ENCODE measurements at regions not wholly inside any gene's neighbourhood (a gene's known extent, or its start where the extent isn't known, plus 50 kb on each side); places are given as distances from the start of the nearest gene placed in this dataset.
"Not testable (repeated sequence)": the region's sequence is repeated elsewhere in the genome, so short reads cannot be mapped to it uniquely, and the experiment has no call there.

DNA sequence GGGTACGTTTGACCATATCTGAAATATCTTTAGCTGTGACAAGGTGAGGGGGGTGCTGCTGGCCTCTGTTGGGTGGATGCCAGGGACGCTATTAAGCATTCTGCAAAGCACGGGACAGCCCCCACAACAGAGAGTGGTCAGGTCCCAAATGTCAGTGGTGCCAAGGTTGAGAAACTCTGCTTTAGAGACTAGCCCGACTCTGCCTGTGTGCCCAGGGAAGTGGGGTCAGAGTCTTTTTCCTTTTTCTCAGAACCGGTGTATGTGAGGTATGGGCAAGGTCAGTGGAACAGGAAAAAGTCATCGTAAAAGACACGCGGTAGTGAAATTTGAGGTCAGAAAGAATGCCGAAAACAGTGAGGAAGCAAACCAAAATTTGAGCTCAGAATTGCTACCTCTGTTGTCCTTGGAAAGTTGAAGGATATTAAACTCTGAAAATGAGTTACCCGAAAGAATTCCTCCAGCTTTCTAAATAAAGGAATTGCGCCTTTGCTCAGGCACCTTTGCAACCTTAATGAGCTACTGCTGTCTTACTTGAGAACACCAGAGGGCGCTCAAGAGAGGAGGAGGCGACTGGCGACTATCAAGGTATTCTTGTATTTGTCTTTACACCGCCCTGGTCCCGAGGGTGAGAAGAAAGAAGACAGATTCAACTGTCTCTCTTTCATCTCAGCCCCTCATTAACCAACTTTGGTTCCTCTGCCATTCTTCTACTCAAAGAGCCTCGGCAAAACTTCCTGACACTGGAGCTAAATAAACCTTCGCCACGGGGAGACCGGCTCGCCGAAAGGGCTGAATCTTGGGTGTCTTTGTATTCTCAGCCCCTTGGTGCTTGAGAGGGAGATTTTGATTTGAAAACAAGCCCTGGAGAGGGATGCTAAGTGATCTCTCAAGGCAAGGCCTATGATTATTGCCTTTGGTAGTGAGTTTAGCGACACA is 85.4 kb upstream of the OLIG2 start:
- DNase-seq (ENCODE audit: low read depth): peak; percentile 11

DNA sequence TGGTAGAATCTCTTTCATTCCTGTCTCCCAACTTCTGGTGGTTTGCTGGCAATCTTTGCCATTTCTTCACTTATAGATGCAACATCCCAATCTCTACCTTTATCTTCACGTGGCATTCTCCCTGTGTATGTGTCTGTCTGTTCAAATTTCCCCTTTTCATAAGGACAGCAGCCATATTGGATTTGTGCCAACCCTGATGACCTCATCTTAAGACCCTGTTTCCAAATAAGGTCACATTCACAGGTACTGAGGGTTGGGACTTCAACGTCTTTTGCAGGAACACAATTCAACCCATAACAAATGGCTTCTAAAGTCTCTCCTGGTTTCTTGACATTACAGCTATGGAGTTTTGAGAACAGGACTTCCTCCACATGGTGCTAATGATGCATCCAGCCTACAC is 84.5 kb upstream of the OLIG2 start:
- DNase-seq (ENCODE audit: low read depth): no peak

DNA sequence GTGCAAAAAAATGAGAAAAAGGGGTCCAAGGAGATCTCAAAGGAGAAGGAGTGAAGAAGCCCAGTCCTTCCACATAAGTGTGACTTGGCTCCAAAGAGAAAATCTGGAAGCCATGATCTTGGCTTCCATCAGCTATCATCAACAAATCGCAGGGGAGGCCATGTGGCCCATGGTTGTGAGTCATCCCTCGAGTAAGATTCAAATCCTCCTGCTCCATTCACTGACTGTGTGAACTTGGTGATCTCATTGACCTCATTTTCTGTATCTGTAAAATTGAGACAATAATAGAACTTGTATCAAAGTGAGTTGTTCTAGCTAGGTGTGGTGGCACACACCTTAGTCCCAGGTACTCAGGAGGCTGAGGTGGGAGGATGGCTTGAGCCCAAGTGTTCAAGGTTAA is 79.1 kb upstream of the OLIG2 start:
- DNase-seq (ENCODE audit: low read depth): no peak

DNA sequence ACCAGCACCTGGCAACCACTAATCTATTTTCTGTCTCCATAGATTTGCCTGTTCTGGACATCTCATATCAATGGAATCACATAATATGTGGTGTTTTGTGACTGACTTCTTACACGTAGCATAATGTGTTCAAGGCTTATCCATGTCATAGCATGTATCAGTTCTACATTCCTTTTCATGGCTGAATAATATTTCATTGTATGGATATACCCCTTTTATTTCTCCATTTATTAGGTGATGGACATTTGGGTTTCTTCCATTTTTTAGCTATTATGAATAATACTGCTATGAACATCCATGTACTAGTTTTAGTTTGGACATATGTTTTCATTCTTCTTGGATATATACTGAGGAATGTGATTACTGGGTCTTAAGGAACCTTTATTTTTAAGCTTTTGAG is 78.0 kb upstream of the OLIG2 start:
- DNase-seq (ENCODE audit: low read depth): no peak

DNA sequence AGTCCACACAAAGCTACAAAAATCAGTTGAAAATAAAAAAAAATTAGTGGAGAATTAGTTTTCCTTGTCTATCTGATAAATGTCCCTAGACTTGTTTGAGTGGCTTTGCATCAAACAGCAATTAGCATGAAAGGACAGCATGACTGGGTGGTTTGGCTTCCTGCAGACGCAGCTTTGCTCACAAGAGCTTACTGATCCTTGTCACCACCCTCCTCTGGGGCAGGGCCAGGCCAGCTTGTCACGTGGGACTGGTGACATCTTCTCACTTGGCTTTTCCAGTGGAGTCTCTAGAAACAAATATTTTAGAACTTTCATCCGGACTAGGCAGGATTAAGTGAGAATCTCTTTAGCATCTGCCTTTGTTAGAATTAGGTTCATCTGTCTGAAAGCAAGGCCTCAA is 76.0 kb upstream of the OLIG2 start:
- DNase-seq (ENCODE audit: low read depth): no peak

DNA sequence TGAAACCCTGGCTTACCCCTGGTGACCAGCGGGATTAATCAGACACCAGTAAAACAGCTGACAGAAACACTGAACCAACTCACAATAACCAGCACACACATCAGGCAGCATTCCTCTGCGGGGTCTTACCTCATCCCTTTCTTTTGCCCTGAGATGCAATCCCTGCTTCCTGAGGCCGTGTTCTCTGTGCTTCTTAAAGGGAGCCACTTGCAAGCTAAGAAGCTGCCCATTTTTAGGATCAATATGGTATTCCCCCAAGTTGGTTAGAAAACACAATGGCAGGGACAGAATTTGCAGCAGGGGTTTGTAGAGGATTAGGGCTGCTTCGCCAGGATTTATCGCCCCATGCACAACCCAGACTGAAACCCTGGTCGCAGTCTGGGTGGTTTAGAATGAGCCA is 74.7 kb upstream of the OLIG2 start:
- no peak for DNase-seq (ENCODE audit: low read depth)

DNA sequence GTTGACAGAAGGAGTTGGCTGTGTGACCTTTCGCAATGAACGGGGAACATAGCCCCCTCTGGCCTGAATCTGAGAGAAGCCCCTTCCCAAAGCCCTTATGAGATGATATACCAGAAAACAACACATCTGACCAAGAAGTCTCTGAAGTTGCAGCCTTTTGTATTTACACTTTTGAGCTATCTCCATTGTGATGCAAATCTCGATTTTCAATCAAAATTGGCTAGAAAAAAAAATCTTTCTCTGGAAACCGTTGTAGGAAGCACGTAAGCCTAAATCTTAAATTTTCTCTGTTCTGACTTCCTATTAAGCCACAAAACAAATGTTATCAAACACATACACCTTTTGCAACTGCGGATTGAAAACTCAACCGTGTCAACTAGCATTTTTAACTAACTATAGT is 71.4 kb upstream of the OLIG2 start:
- DNase-seq (ENCODE audit: low read depth): no peak

DNA sequence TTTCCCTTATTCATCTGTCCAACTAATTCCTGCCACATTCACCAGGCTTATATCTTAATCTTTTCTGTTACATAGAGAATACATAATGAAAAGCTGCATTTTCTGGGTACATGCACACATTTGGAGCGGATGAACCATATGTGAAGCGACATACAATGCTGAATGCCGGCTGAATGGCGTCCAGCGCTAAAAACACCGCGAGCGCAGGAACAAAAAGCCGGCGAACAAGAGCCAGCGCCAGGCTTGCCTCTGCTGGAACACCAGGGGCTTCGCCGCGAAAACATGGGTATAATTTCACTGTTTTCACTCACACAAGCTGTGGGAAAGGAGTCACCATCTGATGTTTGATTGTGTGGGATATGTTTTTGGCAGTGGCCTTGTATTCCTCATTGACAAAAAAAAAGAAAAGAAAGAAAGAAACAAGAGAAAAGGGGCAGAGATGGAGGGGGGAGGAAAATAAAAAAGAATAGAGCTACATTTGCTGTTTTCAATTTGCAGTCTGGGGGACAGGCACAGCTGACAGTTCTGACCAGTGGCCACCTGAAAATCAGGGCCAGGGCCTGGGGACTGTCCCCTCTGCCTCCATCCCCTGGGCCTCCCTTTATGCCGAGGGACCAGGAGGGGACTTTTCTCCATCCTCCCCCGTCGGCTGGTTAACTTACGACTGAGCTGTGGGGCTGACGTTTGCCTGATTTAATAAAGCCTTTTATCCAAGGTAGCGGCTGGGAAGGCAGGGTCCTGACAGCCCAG is 70.2 kb upstream of the OLIG2 start:
- DNase-seq (ENCODE audit: low read depth): no peak

DNA sequence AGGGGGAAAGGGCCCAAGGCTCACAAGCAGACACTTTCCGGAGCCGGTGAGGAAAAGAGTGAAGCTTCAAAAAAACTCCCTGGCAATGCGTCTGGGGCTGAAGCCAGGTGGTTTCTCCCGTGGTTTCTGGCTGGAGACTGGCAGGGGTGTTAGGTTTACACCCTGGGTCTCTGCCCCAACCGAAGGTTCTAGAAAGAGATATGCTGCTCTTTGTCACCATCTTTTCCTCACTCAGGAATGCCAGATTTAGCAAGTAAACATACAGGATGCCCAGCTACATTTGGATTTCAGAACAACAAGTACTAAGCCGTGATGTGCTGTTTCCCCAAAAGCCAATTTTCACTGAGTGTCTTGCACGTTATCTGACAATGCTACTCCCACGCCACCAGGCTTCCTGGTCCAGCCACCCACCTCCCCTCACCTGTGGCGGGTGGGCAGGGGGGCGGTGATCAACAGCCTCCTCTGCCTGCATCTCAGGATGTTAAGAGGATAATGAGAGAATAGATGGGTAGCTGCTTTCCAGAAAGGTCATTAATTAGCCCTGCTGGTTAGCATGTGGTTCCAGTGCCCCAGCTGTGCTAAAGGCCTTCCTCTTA is 69.6 kb upstream of the OLIG2 start:
- no peak for DNase-seq (ENCODE audit: low read depth)

DNA sequence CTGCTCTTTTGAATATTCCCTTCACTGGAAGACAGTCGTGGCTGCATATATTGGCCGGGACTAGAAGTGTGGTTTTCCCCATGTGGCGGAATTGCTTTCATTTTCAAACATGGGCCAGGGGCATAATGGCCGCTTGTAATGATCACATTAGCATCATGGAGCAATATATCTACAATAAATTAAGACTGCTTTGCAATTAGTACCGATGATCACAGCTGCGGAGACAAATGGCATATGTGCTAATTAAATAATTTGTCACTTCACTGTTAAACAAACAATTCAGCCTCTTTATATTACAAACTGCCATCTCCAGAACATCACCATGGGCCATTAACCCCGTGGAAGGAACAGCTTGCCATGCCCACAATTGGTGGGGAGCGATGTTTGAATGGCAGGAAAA is 68.2 kb upstream of the OLIG2 start:
- DNase-seq (ENCODE audit: low read depth): no peak

DNA sequence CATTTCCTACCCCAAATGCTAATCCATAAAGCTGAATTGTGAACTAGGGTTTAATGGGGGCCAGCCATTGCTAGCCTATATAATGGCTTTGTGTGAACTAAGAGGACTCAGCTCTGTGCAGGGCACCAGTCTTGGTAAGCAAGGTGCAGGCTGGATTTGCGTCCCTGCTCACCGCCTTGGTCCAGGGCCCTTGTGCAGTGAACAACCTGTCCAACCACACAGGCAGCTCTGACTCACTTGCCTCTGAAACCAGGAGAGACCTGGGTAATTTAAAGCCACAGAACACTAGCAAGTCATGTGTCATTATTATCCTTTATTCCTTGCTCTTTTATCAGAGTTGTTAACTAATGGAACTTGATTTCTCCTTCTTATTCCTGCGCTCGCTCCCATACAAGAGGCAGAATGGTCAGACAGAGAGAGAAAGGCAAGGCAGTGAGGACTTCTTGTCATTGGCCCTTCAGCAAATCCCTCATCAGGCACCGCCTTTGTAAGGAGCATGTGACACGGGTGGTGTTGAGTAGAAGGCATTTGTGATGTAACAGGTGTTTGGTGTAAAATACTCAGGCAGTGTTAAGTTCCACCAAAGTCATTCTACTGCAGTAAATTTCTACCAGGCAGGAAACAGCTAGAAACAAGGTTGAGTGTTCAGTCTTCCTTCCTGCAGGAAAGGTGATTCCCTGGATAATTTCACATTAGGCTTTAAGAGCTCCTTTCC is 67.3 kb upstream of the OLIG2 start:
- DNase-seq (ENCODE audit: low read depth): no peak

DNA sequence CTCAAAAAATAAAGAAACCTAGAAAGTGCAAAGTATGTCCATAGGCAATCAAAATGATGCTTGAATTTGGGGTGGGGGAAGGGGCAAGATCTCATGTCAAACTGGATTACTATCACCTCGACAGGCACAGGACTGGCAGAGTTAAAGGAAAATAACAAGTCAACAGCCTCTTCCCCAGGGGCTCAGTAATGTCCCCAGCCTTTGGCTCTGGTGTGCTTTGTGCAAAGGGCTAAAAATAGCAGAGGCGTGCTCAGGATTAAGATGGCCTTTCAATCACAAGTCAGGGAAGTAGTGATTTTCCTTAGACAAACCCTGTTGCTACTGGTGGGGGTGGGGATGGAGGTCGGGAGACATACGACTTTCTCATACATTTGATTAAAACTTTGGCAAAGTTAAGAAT is 63.5 kb upstream of the OLIG2 start:
- no peak for DNase-seq (ENCODE audit: low read depth)

DNA sequence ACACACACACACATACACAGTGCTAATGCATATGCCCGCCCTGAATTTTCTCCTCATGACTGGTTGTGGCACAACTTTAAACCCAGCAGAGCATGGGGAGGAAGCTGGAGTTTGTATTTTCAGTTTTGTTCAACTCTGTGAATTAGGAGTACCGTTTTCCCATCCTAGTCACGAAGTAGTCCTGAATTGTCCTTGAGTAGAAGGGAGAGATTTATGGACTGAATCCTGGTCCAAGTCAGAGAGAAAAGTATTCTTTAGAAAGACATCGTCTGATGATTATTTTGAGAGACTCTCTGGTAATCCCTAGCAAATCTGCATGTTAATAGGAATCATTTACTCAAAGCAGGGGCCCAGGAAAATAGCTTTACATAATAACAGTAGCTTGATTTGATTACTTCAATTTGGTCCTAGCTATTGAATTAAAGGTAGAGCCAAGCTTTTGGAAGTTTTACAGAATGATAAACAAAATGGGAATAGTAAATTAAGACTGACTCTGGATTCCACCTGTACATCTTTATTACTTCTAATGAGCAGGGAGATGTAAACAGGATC is 60.5 kb upstream of the OLIG2 start:
- DNase-seq (ENCODE audit: low read depth): no peak

DNA sequence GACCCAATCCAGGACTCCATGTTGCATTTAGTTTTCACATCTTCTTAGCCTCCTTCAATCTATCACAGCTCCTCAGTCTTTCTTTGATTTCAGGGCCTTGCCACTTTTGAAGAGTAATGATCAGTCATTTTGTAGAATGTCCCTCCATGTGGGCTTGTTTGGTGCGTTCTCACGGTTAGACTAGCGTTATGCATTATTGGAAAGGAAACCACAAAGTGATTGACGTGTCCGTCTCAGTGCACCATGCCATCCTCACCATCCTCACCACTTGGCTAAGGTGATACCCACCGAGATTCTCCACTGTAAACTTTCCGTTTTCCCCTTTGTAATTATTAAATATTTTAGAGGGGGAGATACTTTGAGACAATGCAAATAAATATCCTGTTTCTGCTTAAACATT is 59.6 kb upstream of the OLIG2 start:
- DNase-seq (ENCODE audit: low read depth): no peak

DNA sequence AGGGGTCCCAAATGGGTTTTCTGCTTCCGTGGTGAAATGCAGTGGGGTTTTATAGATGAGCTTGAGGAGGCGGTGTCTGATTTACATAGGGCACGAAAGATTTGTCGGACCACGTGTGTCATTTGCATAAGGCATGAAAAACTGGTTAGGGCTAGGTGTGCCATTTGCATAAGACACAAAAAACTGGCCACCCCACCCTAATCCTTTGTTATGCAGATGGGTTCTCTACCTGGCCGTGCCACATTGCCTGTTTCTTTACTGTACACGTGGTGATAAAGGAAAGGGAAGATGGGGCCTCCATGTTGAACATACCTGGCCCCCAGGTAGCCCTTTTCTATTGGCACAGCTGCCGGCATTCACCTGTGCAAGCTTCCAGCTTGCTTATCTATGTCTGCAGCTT is 57.6 kb upstream of the OLIG2 start:
- not testable (repeated sequence) for DNase-seq (ENCODE audit: low read depth)

DNA sequence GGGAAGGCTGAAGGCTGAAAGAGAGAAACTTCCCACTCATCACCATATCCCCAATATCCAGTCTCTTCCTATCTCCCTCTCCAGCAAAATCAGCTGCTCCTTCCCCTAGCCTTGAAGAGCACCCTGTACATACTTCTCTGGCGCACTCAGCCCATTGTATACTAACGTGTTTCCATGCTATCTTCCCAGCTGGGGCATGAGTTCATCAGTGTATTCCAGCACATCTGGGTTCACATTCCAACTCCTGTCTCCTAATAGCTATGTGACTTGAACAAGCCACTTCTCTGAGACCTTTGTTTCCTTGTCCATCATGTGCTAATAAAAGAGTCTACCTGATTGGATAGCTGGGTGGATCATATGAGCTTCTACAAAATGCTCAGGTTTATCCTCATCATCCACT is 51.1 kb upstream of the OLIG2 start:
- DNase-seq (ENCODE audit: low read depth): no peak

DNA sequence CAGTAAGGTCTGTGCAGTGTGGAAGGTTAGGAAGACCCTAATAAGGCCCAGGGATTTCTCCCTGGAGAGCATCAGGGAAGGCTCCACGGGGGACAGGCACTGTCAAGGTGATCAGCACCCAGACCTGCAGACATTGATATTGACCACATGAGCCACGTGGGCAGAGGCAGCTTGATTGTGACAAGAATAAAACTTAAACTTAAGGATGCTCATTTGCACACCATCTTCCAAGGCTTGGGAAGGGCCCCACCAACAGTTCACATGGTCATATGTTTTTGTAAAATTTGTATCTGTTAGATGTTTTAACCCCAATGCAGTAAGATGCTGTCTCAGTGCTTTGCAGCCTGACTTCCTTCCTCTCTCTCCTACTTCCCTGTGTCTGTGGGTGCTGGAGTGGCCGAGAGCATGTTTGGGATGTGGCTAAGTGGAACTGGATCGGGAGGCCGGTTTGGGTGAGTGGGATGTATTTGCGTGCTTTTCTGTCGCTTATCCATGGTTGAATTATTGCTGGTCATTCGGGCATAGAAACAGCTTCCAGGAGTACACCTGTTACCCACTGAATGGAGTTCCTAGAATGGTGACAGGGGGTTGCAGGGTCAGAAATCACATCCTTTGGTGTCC is 49.8 kb upstream of the OLIG2 start:
- DNase-seq (ENCODE audit: low read depth): no peak
